HG03432 (cell line): ENCODE measurements at regions not wholly inside any gene's neighbourhood (a gene's known extent, or its start where the extent isn't known, plus 50 kb on each side); places are given as distances from the start of the nearest gene placed in this dataset.
"Not testable (repeated sequence)": the region's sequence is repeated elsewhere in the genome, so short reads cannot be mapped to it uniquely, and the experiment has no call there.

Experiments
- ATAC-seq: cut with Tn5 transposase; IDR thresholded peaks from one replicate; pipeline ENCODE4 v1.9.1; 2021; ENCODE audit warnings: mild to moderate bottlenecking, moderate library complexity; ENCODE audit not compliant: unreplicated experiment

DNA sequence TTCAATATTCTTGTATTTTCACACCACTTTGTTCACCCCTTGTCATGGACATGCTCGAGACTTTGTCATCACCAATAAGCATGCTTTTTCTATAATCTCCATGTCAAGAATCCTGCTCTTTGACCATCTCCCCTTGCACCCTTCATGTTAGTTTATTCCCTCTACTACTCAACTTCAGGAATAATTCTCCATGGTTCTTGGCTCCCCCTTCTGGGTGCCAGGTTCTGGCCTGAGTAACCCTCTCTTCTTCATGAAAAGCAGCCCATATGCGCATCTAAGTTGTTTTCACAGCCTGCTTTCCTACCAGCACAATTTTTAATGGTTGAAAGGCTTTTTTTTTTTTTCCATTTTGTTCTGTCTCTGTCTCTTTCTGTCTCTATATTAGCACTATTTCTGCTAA lies 160.7 kb downstream of the LEPR start:
- no peak for ATAC-seq

DNA sequence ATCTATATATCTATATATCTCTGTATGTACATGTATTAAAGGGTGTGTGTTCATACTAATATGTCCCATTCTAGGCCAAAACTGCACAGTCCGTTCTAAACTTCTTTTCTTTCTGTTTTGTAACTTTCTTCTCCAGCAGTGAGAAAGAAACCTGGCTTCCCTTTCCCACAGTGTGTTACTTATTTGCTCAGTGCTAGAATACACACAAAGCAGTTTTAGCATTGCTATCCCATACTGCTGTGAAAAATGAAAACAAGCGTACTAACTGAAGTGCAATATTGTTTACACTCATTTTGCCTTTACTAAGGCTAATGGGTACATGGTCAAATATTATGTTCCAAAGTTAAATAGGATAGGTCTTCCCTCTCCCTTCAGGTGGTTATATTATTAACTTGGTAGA lies 163.9 kb downstream of the LEPR start:
- ATAC-seq, result no peak

DNA sequence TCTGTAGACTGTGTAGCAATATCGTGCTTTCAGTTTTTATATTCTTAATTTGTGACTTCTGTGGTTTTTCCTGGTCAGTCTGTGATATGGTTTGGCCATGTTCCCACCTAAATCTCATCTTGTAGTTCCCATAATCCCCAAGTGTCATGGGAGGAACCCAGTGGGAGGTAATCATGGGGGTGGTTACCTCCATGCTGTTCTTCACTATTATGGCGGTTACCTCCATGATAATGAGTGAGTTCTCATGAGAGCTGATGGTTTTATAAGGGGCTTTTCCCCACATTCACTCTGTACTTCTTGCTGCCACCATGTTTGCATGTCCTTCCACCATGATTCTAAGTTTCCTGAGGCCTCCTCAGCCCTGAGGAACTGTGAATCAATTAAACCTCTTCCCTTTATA lies 169.8 kb downstream of the LEPR start:
- no peak for ATAC-seq

DNA sequence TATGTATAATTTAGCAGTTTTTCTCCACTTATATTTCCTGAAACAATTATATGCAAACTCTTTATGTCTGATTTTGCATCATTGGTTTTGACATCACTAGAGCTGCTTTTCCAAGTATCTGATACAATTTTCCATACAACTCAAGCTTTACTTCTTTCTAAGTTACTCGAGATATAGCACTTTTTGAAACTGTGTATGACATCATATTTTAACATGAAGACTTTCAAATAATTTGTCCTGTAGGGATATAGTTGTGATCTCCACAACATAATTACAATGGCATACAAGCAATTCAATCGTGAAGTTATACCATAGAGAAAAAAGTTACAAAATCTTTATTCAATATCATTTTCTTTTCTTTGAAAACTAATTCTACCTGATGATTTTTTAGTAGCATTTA lies 173.0 kb downstream of the LEPR start:
- no peak for ATAC-seq

DNA sequence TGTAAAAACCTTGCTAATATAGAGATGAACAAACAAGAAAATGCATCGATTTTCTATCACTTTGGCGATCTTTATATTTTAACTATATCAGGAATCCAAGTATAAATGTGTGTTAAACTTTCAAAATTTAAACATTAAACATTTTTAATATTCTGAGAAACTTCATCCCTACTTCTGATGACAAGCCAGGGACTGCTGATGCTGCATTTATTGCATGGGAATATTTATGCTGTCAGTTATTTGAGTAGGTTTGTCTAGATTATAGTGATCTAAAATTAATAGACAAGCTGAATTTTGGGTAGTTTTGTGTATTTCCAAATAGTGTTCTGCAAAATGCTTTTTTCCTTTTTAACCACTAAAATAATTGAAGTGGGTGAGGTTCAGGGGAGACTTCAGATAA lies 175.3 kb downstream of the LEPR start:
- ATAC-seq, result no peak

DNA sequence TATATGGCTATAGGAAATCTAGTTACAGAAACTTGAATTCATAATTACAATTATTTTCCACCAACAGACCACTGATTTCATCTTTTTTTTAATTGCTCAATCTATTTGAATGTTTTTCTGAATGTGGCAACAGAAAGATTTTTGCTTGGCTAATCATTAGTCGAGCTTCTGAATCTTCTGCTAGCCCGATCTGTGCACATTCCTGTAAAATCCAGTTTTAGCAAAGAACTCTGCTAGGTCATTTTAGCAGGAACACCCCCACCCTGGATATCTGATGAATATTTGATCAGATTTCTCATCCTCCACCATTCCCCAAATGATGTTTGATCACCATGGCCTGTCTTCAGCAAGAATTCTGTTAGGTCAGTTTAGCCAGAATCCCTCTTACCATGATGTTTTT lies 176.3 kb downstream of the LEPR start:
- no peak for ATAC-seq

DNA sequence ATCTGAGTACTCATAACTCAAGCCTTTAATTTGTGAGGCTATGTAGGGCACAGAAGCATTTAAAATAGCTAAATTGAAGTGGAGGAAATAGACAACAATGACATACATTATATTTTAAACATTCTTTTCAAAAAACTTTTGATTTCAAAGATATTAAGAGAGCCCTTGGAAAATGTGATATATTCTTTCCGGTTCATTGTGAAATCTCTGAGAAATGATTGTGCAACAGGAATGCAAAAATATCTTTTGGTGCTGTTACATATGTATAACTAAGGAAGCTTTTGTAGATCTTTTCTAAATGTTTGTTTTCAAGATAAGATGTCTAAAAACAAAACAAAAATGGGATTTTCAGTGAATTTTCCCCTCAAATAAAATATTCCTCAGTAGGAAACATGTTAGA lies 185.2 kb downstream of the LEPR start:
- ATAC-seq, result no peak

DNA sequence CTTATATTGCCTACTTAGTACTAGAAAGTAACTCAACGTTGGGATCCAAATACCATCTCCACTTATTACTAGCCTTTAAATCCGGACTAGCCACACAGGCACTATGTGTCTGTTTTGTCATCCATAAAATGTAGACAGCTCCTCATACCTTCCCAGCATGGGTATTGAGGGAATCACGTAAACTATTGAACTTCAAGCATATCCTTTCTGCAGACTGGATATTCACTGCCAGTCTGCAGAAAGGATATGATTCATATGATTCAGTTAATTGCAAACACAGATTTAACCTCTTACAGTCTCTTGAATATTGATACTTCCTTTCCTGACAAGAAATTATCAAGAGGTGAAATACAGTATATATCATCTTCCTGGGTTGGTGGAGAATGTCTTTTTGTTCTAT lies 186.0 kb downstream of the LEPR start:
- ATAC-seq, result no peak

DNA sequence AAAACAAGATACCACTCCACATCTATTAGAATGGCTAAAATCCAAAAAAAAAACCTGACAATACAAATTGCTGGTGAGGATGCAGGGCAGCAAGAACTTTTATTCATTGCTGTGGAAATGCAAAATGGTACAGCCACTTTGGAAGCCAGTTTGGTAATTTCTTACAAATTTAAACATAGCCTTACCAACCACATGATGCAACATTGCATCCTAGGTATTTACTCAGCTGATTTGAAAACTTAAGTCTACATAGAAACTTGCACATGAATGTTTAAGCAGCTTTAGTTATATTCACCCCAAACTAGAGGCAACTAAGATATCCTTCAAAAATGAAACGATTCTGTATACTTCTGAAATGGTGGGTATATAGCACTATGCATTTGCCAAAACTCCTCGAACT lies 178.8 kb upstream of the PDE4B start:
- ATAC-seq, result no peak

DNA sequence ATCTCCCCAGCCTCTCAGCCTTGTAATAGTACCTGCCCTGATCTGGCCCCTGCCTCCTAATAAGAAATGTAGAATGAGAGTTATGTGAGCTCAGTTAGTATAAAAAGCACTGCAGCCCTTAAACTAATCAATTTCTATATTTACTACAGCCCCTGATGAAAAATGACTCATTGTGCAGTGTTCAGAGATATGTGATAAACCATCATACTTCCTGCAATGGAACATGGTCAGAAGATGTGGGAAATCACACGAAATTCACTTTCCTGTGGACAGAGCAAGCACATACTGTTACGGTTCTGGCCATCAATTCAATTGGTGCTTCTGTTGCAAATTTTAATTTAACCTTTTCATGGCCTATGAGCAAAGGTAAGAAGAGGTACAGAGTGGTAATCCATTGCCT lies 176.8 kb upstream of the PDE4B start:
- ATAC-seq, result no peak

DNA sequence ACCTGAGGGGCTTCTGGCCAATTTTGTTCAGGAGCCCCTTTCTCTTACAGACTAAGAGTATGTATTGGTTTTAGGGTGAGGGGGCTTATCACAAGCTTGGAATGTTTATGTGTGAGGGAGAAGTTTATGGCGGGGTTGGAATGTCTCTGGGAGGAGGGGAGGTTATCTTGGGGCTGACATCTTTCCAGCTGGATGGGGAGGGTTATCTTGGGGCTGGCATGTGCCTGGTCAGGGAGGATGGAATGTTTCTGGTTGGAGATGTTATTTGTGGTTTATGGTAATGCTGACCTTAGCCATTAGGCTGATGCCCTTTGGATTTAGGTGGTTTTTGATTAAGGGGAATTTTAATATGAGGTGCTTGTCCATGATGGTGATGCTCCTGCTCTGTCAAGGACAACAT lies 171.0 kb upstream of the PDE4B start:
- not testable (repeated sequence) for ATAC-seq

DNA sequence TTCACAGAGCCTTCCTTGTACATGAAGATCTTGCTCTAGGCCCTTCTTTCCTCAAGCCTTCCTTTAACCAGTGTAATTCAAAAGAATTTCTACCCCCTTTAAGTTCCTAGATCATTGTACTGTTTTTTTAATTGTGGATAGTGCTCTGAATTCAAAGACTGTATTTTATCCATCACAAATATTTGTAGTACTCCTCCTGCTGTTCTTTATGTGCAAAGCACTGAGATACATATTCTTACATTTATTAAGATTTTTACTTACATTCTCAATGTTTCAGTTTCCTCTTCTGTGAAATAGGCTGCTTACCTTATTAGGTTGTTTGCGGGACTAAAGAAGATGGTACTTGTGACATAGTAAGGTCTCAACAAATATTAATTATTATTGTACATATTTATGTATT lies 168.8 kb upstream of the PDE4B start:
- ATAC-seq, result no peak

DNA sequence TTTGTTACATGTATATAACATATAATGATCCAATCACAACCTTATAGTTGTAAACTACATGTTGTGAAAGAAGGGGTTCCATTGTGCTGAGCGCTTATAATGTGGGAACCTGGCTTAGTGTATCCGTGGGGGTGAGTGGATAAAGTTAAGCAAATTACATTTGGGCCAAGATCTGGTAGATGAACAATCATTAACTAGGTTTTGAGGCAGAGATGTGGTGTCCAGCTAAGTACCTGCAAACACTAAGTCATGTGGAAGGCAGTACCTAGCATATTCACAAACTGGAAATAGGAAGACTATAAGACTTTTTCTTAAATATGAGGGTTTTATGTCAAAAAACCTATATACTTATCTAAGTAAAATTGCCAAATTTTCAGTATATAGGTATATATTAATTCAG lies 167.2 kb upstream of the PDE4B start:
- ATAC-seq, result no peak

DNA sequence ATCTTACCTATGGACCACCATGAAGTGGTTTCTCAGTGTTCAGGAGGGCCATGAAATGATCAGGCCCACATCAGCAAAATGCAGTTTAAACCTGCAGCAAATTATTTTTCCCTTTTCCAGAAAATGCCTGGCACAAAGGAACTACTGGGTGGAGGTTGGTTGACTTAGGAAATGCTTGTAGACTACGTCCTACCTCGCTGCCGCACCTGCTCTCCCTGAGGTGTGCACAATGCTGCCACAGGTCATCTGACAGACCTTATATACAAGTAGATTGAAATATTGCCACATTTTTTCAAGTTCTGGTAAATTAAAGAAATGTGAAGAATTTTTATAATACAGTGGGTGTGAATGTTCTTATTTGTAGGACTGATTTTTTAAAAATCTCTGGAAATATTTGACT lies 166.7 kb upstream of the PDE4B start:
- ATAC-seq, result no peak

DNA sequence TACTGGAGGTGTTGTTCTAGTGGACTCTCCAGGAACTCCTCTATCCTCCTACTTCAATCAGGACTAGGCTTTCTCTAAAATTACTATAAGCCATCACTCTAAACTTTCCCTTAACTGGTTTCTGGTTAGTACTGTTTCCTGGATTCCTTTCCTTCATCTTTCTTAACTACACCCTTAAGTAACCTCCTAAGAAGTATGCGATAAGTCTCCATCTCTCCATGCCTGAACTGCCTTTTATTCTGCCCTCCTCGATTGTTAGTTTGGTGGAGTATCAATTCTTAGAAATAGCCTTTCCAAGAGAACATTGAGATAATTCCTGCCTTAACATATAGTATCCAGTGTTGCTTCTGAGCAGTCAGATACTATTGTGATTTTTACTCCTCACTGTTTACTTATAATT lies 162.9 kb upstream of the PDE4B start:
- no peak for ATAC-seq

DNA sequence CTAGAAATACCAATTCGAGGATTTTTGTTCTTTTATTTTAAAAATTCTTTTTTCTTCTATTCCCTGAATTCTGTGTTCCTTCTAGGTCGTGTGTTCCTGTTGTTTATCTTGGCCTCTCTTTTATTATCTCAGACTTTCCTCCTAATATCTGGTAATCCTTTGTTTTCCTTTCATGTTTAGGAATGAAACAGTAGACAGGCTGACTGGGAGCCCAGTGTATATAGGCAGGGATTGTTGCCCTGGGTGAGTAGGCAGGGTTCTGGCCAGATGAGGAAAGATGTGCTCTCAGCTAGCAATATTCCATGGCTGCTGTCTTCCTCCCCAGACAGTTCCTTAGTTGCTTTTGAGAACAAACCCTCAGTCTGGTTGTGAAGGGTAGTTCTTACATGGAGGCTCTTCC lies 161.8 kb upstream of the PDE4B start:
- no peak for ATAC-seq

DNA sequence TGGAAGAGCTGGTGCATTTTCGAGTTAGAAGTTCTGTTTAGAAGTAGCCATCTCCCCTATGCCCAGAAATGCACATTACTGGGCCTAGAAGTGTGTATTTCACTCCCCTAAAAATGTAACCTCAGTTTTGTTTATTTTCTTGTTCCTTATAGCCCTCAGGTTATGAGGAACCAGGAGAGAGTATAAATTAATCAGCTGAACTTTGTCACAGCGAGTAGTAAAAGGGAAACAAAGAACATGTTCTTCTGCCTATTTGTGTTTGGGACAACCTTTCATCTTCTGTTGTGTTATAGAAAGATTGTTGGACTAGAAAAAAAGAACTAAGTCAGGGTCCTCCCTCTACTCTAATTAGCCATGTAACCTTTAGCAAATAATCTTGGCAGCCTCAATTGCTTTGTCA lies 160.5 kb upstream of the PDE4B start:
- ATAC-seq, result no peak

DNA sequence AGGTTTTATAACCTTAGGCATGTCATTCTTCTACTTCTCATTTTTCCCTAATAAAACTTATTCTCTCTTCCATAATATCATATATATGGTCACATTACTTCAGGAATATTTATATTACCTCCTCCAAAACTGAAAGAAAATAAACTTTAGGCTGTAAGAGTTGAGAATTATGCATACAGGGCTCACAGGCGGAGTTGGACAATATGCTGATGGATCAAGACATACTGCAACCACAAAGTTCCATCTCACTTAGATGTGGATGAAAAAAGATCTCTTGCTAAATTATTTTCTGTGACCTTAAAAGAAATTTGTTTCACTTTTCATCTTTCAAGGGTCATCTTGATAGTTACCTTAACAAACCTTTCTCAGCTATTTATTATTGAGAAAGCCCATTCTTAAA lies 152.6 kb upstream of the PDE4B start:
- no peak for ATAC-seq

DNA sequence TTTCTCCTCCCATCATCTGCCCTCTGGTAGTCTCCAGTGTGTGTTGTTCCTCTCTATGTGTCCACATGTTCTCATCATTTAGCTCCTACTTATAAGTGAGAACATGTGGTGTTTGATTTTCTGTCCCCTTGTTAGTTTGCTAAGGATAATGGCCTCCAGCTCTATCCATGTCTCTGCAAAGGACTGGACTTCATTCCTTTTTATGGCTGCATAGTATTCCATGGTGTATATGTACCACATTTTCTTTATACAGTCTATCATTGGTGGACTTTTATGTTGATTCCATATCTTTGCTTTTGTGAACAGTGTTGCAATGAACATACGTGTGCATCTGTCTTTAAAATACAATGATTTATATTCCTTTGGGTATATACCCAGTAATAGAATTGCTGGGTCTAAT lies 143.5 kb upstream of the PDE4B start:
- not testable (repeated sequence) for ATAC-seq

DNA sequence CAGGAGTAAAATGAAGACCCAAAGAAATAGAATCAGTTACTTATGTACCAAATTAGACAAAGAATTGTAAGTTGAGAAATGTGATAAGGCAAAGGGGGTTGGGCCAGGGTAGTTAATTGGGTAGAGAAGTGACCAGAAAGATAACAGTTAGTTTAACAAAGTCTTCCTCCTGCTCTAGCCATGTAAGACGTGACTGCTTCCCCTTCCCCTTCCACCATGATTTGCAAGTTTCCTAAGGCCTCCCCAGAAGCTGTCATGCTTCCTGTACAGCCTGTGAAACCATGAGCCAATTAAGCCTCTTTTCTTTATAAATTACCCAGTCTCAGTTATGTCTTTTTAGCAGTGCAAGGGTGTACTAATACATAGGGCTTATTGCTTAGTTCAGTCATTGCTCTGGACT lies 142.0 kb upstream of the PDE4B start:
- ATAC-seq, result no peak

DNA sequence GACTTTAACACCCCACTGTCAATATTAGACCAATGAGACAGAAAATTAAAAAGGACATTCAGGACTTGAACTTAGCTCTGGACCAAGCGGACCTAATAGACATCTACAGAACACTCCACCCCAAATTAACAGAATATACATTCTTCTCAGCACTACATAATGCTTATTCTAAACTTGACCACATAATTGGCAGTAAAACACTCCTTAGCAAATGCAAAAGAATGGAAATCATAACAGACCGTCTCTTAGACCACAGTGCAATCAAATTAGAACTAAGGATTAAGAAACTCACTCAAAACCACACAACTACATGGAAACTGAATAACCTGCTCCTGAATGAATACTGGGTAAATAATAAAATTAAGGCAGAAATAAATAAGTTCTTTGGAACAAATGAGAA lies 138.2 kb upstream of the PDE4B start:
- not testable (repeated sequence) for ATAC-seq

DNA sequence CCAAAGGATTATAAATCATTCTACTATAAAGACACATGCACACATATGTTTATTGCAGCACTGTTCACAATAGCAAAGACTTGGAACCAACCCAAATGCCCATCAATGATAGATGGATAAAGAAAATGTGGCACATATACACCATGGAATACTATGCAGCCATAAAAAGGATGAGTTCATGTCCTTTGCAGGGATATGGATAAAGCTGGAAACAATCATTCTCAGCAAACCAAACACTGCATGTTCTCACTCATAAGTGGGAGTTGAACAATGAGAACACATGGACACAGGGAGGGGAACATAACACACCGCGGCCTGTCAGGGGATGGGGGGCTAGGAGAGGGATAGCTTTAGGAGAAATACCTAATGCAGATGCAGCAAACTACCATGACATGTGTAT lies 135.1 kb upstream of the PDE4B start:
- not testable (repeated sequence) for ATAC-seq

DNA sequence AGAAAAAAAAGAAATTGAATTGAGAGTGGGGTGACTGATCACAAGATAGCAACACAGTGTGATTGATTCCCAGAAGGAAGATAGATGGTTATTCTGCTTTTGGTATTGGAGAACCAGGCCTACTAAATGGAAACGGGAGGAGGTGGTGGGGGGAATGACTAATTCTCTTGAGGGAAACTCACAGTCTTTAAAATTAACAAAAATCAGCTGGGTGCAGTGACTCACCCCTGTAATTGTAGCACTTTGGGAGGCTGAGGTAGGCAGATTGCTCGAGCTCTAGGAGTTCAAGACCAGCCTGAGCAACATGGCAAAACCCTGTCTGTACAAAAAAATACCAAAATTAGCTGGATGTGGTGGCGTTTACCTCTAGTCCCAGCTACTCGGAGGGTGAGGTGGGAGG lies 134.6 kb upstream of the PDE4B start:
- no peak for ATAC-seq

DNA sequence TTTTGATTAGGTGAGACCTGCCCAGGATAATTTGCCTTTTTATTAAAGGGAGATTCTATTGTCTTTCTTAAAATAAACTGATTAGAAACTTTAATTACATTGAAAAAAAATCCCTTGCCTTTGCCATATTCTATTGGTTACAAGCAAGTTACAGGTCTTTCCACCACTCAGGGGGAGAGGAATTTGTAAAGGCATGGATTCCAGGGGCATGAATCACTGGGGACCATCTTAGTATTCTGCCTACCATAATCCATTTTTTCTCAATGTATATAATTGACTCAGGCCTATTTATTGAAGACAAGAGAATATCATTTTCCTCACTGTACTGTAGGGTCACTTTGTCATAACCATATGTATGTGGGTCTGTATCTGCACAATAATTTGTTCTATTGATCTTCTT lies 124.3 kb upstream of the PDE4B start:
- ATAC-seq, result no peak
